ENCODE measurements at regions not wholly inside any gene's neighbourhood (a gene's known extent, or its start where the extent isn't known, plus 50 kb on each side); places are given as distances from the start of the nearest gene placed in this dataset.

DNA sequence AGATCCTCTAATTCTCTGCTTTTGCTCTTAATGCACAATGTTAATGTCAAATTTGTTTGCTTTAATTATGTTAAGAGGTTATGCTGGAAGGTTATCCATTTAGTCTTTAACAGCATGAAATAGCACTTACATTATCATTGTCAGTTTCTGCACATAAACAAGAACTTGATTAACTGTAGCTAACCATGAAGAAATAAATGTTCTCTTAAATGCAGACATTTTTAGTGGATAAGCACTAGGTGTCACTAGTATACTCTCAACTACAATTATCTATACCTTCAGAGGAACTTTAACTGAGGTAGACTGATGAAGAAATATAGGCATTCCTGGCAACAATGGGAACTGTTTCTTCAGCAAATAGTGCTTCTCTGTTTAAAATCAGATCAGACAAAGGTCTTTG, 178.8 kb upstream of the CHST9 start:
- TF ChIP-seq, protein P1, sequence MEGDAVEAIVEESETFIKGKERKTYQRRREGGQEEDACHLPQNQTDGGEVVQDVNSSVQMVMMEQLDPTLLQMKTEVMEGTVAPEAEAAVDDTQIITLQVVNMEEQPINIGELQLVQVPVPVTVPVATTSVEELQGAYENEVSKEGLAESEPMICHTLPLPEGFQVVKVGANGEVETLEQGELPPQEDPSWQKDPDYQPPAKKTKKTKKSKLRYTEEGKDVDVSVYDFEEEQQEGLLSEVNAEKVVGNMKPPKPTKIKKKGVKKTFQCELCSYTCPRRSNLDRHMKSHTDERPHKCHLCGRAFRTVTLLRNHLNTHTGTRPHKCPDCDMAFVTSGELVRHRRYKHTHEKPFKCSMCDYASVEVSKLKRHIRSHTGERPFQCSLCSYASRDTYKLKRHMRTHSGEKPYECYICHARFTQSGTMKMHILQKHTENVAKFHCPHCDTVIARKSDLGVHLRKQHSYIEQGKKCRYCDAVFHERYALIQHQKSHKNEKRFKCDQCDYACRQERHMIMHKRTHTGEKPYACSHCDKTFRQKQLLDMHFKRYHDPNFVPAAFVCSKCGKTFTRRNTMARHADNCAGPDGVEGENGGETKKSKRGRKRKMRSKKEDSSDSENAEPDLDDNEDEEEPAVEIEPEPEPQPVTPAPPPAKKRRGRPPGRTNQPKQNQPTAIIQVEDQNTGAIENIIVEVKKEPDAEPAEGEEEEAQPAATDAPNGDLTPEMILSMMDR (IDR thresholded peaks at IDR 0.05): peak; percentile 62
- no peak for TF ChIP-seq EZH2 (IDR thresholded peaks at IDR 0.05)
